Progenitor cell of endocrine pancreas (in vitro differentiated cells): ENCODE measurements at regions not wholly inside any gene's neighbourhood (a gene's known extent, or its start where the extent isn't known, plus 50 kb on each side); places are given as distances from the start of the nearest gene placed in this dataset.
"Not testable (repeated sequence)": the region's sequence is repeated elsewhere in the genome, so short reads cannot be mapped to it uniquely, and the experiment has no call there.

Experiments
- DNase-seq: peaks from one replicate; pipeline ENCODE4 v3.0.0; 2021; ENCODE audit warnings: low spot score; ENCODE audit not compliant: unreplicated experiment
- H3K27ac Mint-ChIP-seq: 2 replicates; pipeline ENCODE4 v1.8.0; 2021; ENCODE audit warnings: mild to moderate bottlenecking, moderate library complexity, mixed read lengths
- H3K27me3 Mint-ChIP-seq: 2 replicates; pipeline ENCODE4 v1.8.0; 2021; ENCODE audit warnings: mixed read lengths
- H3K36me3 Mint-ChIP-seq: 2 replicates; pipeline ENCODE4 v1.8.0; 2022; ENCODE audit warnings: mixed read lengths; ENCODE audit not compliant: insufficient read depth
- H3K4me1 Mint-ChIP-seq: 2 replicates; pipeline ENCODE4 v1.8.0; 2021; ENCODE audit warnings: low read depth, mixed read lengths
- H3K4me3 Mint-ChIP-seq: 2 replicates; pipeline ENCODE4 v1.8.0; 2021; ENCODE audit warnings: low read depth, mild to moderate bottlenecking, moderate library complexity, mixed read lengths
- H3K9me3 Mint-ChIP-seq: 2 replicates; pipeline ENCODE4 v1.8.0; 2021; ENCODE audit warnings: low read depth, mixed read lengths
- TF ChIP-seq, protein P1 (sequence below): fragments of 200-600 bp; sonication (generic); IDR thresholded peaks from one replicate; pipeline ENCODE4 v1.5.0; 2021; ENCODE audit warnings: antibody characterized with exemption, mild to moderate bottlenecking; ENCODE audit not compliant: unreplicated experiment

- Mint-ChIP-seq H3K4me3 (no peak overlapping the region), H3K27me3 (peaks cover 7% of the 10 kb centered on the region), H3K27ac (peak overlapping the region; percentile 31), H3K36me3 (no peaks in the 10 kb centered on the region), H3K9me3 (no peaks in the 10 kb centered on the region), H3K4me1 (peaks cover 15% of the 10 kb centered on the region)
- no peak for DNase-seq
- TF ChIP-seq, protein P1, sequence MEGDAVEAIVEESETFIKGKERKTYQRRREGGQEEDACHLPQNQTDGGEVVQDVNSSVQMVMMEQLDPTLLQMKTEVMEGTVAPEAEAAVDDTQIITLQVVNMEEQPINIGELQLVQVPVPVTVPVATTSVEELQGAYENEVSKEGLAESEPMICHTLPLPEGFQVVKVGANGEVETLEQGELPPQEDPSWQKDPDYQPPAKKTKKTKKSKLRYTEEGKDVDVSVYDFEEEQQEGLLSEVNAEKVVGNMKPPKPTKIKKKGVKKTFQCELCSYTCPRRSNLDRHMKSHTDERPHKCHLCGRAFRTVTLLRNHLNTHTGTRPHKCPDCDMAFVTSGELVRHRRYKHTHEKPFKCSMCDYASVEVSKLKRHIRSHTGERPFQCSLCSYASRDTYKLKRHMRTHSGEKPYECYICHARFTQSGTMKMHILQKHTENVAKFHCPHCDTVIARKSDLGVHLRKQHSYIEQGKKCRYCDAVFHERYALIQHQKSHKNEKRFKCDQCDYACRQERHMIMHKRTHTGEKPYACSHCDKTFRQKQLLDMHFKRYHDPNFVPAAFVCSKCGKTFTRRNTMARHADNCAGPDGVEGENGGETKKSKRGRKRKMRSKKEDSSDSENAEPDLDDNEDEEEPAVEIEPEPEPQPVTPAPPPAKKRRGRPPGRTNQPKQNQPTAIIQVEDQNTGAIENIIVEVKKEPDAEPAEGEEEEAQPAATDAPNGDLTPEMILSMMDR, result no peak
These were observed 58.2 kb downstream of the TMEM270 start for GRCh38 chr7:73918926-73919693.

DNA sequence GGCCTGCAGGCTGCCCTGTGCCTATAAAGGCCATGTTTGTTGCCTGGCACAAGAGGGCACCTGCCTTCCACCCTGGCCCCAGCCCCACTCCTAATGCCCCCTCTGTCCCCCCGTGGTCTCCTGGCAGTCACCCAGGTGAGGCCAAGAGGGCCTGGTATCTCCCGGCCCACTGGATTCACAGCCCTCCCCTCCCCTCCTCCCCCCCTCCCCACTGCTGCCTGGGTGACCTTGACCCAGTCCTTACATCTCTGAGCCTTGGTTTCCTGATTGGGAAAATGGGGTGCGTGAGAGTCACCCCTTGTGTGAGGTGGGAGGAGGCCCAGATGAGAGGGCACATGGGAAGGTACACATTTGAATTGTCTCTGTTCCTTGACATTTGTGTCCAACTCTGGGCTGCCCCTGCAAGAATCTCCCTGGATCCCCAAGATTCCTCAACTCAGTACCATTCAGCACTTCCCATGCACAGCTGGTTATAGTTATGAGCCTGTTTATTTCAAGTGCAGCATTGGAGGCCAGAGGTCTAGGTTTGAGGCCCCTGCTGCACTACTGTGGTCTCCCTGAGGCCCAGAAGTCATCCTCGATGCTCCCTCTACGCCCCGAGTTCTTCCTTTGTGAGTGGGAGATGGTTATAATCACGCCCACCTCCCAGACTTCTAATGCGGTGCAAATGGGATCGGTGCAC lies 58.9 kb downstream of the TMEM270 start:
- peaks cover 15% of the 10 kb centered on the region for H3K4me1 Mint-ChIP-seq
- H3K27me3 Mint-ChIP-seq, result peaks cover 4% of the 10 kb centered on the region
- TF ChIP-seq, protein P1, result no peak
- H3K4me3 Mint-ChIP-seq, result no peak overlapping the region
- no peak for DNase-seq
- peak overlapping the region; percentile 31 for H3K27ac Mint-ChIP-seq
- H3K9me3 Mint-ChIP-seq, result no peaks in the 10 kb centered on the region
- no peaks in the 10 kb centered on the region for H3K36me3 Mint-ChIP-seq

DNA sequence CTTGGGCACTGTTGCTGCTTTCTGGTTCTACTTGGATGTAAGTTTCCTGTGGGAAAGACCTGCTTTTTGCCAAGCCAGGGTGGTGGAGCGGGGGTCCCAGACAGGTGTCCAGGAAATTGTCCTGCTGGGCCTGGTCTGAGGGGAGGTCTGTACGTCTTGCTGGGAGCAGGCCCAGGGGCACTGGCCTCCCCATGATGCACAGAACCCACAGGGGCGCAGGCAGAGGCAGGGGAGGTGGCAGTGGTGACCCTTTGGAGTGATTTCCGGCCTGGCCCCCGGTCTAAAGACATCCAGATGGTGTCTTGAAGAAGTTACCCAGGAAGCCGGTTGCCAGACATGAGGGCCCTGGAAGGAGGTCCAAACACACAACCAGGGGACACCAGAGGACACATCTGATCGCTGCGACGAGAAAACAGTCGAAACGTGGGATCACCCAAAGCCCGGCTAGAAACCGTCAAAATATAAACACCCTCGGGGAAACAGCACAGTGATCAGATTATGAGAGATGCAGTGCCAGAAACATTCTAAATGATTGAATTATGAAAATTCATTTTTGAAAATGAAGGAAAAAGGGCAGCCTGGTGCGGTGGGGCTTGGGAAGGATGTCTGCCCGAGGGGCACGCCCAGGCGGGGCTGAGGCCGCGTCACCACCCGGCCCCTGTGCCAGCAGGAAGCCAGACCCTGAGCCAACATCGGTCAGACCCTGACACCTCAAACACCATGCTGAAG lies 59.6 kb downstream of the TMEM270 start:
- TF ChIP-seq, protein P1, result no peak
- Mint-ChIP-seq H3K27ac (no peak overlapping the region), H3K27me3 (peaks cover 2% of the 10 kb centered on the region), H3K4me1 (peaks cover 15% of the 10 kb centered on the region), H3K4me3 (no peak overlapping the region), H3K36me3 (no peaks in the 10 kb centered on the region), H3K9me3 (no peaks in the 10 kb centered on the region)
- no peak for DNase-seq

DNA sequence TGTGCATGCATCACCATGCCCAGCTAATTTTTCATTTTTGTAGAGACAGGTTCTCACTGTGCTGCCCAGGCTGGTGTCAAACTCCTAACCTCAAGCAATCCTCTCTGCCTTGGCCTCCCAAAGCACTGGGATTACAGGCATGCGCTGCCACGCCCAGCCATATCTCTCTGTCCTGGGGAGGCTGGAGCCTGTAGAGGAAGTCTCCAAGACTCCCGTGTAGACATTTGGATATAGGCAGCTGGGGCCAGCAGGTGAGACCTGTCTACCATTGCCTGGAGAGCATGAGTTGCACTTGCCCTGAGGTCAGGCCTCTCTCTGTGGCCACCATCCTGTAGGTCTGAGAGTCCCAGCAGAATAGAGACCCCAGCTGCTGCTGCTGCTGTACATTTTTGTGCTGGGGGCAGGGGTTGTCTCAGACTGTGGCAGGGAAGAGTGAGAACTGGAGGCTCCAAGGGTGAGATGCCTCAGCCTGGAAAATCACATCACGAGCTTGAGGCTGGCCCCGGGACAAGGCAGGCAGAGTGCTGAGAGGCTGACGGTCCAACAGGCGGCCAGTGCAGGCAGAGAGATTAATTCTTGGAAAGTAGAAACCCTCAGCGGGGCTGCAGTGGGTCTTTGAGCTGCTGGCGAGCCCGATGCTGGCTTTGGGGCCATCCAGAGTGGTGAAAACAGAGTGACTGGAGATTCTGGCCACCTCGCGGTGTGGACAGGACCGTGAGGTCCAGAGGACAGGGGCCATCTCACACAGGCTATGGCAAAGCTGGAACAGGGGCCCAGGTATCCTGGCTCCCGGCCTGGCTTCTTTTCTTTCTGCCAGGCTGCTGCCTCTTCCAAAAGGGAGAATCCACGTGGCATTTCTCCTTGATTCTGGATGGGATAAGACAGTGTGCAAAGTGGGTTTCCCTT lies 60.9 kb downstream of the TMEM270 start:
- Mint-ChIP-seq H3K4me3 (no peak overlapping the region), H3K4me1 (peaks cover 8% of the 10 kb centered on the region), H3K9me3 (no peaks in the 10 kb centered on the region), H3K36me3 (no peaks in the 10 kb centered on the region), H3K27me3 (no peaks in the 10 kb centered on the region), H3K27ac (no peak overlapping the region)
- TF ChIP-seq, protein P1, result no peak
- no peak for DNase-seq

DNA sequence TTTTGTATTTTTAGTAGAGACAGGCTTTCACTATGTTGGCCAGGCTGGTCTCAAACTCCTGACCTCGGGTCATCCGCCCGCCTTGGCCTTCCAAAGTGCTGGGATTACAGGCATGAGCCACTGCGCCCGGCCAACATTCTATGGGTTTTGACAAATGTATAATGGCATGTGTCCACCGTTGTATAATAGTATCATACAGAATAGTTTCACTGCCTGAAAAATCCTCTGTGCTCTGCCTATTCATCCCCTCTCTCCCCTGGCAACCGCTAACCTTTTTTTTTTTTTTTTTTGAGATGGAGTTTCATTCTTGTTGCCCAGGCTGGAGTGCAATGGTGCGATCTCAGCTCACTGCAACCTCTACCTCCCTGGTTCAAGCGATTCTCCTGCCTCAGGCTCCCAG lies 67.7 kb downstream of the TMEM270 start:
- not testable (repeated sequence) for DNase-seq, H3K27me3 Mint-ChIP-seq, H3K4me3 Mint-ChIP-seq, H3K36me3 Mint-ChIP-seq, H3K27ac Mint-ChIP-seq, H3K4me1 Mint-ChIP-seq, H3K9me3 Mint-ChIP-seq
